GM12878 (cell line): ENCODE measurements at regions not wholly inside any gene's neighbourhood (a gene's known extent, or its start where the extent isn't known, plus 50 kb on each side); places are given as distances from the start of the nearest gene placed in this dataset.

ENCODE experiments used
- ATAC-seq: fragments of 200-7000 bp; cut with Tn5 transposase; 3 replicates; pipeline ENCODE4 v1.9.1; 2020; ENCODE audit warnings: mild to moderate bottlenecking, moderate library complexity
- BruUV-seq: library from RNA; stranded (reverse); fragments of 400-500 nt; replicated peaks from 2 replicates; lab custom pipeline; 2021; lab: Mats Ljungman, UMichigan
- CTCF ChIA-PET: fragments of 300-600 bp; sonication (Branson Sonifier 250); formaldehyde crosslinking; extraction: SDS; loops from one replicate; lab custom pipeline; 2021; ENCODE audit warnings: inconsistent platforms; lab: Yijun Ruan, JAX
- POLR2A ChIA-PET: fragments of 350-600 bp; formaldehyde crosslinking; extraction: SDS; loops from one replicate; lab custom pipeline; 2021; ENCODE audit warnings: inconsistent platforms; lab: Charles Lee
- RAD21 ChIA-PET: fragments of 300-600 bp; sonication (Branson Sonifier 250); formaldehyde crosslinking; loops from one replicate; lab custom pipeline; 2023; ENCODE audit warnings: antibody characterized with exemption; ENCODE audit not compliant: unreplicated experiment; lab: Charles Lee
- SMC1A ChIA-PET: fragments of 300-600 bp; sonication (Branson Sonifier 250); formaldehyde crosslinking; loops from one replicate; lab custom pipeline; 2023; ENCODE audit not compliant: unreplicated experiment, uncharacterized antibody; lab: Charles Lee
- DNase-seq: peaks from one replicate; pipeline ENCODE4 v3.0.0-alpha.2; 2011; ENCODE audit warnings: low read depth, low spot score
- FAIRE-seq: peaks from 3 replicates; lab custom pipeline; 2011; peaks lifted over from hg19 to GRCh38; lab: Jason Lieb, UNC
- H2AFZ ChIP-seq: 2 replicates; pipeline ENCODE4 v1.6.0; 2011; ENCODE audit warnings: low read depth, low read length, control low read depth; ENCODE audit not compliant: control insufficient read depth
- H3K27ac ChIP-seq: 2 replicates; pipeline ENCODE4 v1.5.1; 2011; ENCODE audit warnings: control low read depth; ENCODE audit not compliant: control insufficient read depth, insufficient read depth
- H3K27me3 ChIP-seq, 2 experiments: replicated peaks in 1 of 2; 2 replicates each; pipeline versions ENCODE4 v1.6.0 to v1.6.1; 2011; ENCODE audit warnings: low read length in 1 of 2; ENCODE audit not compliant: control insufficient read depth in 2 of 2, insufficient read depth in 2 of 2
- H3K36me3 ChIP-seq, 2 experiments: 2 replicates each; pipeline ENCODE4 v1.5.1; 2011; ENCODE audit warnings: low read length in 1 of 2; ENCODE audit not compliant: control insufficient read depth in 2 of 2, insufficient read depth in 2 of 2
- H3K4me1 ChIP-seq: 2 replicates; pipeline ENCODE4 v1.6.1; 2011; ENCODE audit warnings: mild to moderate bottlenecking, low read length, moderate library complexity, mixed read lengths; ENCODE audit not compliant: control insufficient read depth, insufficient read depth
- H3K4me2 ChIP-seq: 2 replicates; pipeline ENCODE4 v1.6.0; 2011; ENCODE audit warnings: control low read depth; ENCODE audit not compliant: control insufficient read depth, insufficient read depth
- H3K4me3 ChIP-seq: fragments of 200-600 bp; sonication (generic); 2 replicates; pipeline ENCODE4 v1.5.1; 2016
- H3K79me2 ChIP-seq: 2 replicates; pipeline ENCODE4 v1.6.0; 2011; ENCODE audit warnings: low read length; ENCODE audit not compliant: control insufficient read depth, insufficient read depth
- H3K9ac ChIP-seq: 2 replicates; pipeline ENCODE4 v1.8.0; 2011; ENCODE audit warnings: low read length, control low read depth, mixed read lengths; ENCODE audit not compliant: control insufficient read depth, insufficient read depth
- H3K9me3 ChIP-seq: replicated peaks from 3 replicates; pipeline ENCODE4 v1.5.1; 2011; ENCODE audit warnings: mild to moderate bottlenecking, low read length; ENCODE audit not compliant: control insufficient read depth, insufficient read depth
- H4K20me1 ChIP-seq: 2 replicates; pipeline ENCODE4 v1.6.0; 2011; ENCODE audit not compliant: control insufficient read depth, insufficient read depth
- BCL3 ChIP-seq: IDR thresholded peaks from 2 replicates; pipeline ENCODE4 v1.6.1; 2011; ENCODE audit warnings: borderline replicate concordance, low read depth, mild to moderate bottlenecking, moderate library complexity, low read length; ENCODE audit not compliant: insufficient read depth, poor library complexity, severe bottlenecking
- BHLHE40 ChIP-seq, 2 experiments: fragments of 450-650 bp in 1 of 2; IDR thresholded peaks; 2 replicates each; pipeline ENCODE4 v1.6.1; 2011 to 2017; ENCODE audit warnings: low read depth in 2 of 2, borderline replicate concordance in 1 of 2, improper control_type of control experiment in 1 of 2, low read length in 1 of 2, mild to moderate bottlenecking in 1 of 2
- E2F4 ChIP-seq: IDR thresholded peaks from 2 replicates; pipeline ENCODE4 v1.6.1; 2012; ENCODE audit warnings: low read depth, low read length, improper control_type of control experiment
- EGR1 ChIP-seq, 2 experiments: IDR thresholded peaks; 1 replicate in 1 of 2; 2 replicates in 1 of 2; pipeline ENCODE4 v1.6.1; 2011 to 2012; ENCODE audit warnings: low read depth in 2 of 2, low read length in 2 of 2, borderline replicate concordance in 1 of 2, mild to moderate bottlenecking in 1 of 2, moderate library complexity in 1 of 2
- POLR2AphosphoS2 ChIP-seq: IDR thresholded peaks from 2 replicates; pipeline ENCODE4 v1.6.1; 2011; ENCODE audit warnings: low read depth, mild to moderate bottlenecking, low read length, improper control_type of control experiment, moderate library complexity
- RFX5 ChIP-seq: IDR thresholded peaks from 2 replicates; pipeline ENCODE4 v1.6.1; 2011; ENCODE audit warnings: low read depth, low read length, improper control_type of control experiment
- TCF3 ChIP-seq: IDR thresholded peaks from 2 replicates; pipeline ENCODE4 v1.6.1; 2012; ENCODE audit warnings: low read depth, mild to moderate bottlenecking, low read length, borderline replicate concordance; ENCODE audit not compliant: insufficient read depth
- ZNF384 ChIP-seq: IDR thresholded peaks from 2 replicates; pipeline ENCODE4 v1.6.1; 2012; ENCODE audit warnings: low read depth, mild to moderate bottlenecking, low read length, improper control_type of control experiment, borderline replicate concordance
- ZNF622 ChIP-seq: fragments of 450-650 bp; IDR thresholded peaks from 2 replicates; pipeline ENCODE4 v1.6.1; 2017; ENCODE audit warnings: mild to moderate bottlenecking, inconsistent platforms
- WGBS: methylation state at CpG from one replicate; pipeline ENCODE4 v1.1.6; 2016; ENCODE audit warnings: low lambda C conversion rate; ENCODE audit not compliant: insufficient replicate concordance, insufficient coverage; ENCODE audit errors: missing lambda C conversion rate; 5-methylcytosine and 5-hydroxymethylcytosine counted together
- in situ Hi-C: fragments of 300-500 bp; cut with MboI; formaldehyde crosslinking; loops from 9 replicates; pipeline ENCODE4 v1.14.3; 2018; ENCODE audit warnings: mixed read lengths
- intact Hi-C: fragments of 100-400 bp; cut with micrococcal nuclease; formaldehyde crosslinking; loops from one replicate; pipeline ENCODE4 v1.14.2; 2022; ENCODE audit not compliant: unreplicated experiment

- 0% methylated on average over 1 of the region's 1 CpG for WGBS
- Histone ChIP-seq H2AFZ (no peak overlapping the region), H4K20me1 (no peaks in the 10 kb centered on the region), H3K4me3 (no peak overlapping the region), H3K36me3 (no peaks in the 10 kb centered on the region), H3K4me2 (no peak overlapping the region), H3K27ac (no peak overlapping the region), H3K79me2 (no peaks in the 10 kb centered on the region), H3K9me3 (no peaks in the 10 kb centered on the region; the same call in 2 of the 3 replicates), H3K4me1 (no peaks in the 10 kb centered on the region), H3K27me3 (no peaks in the 10 kb centered on the region), H3K9ac (no peak overlapping the region)
- ATAC-seq (no peak), DNase-seq (no peak), FAIRE-seq (no peak)
- in situ Hi-C loops (no loop called here), intact Hi-C loops (no loop called here)
- no peak for TF ChIP-seq ZNF622
- no peak for TF ChIP-seq BHLHE40 (IDR thresholded peaks at IDR 0.05; ENCODE audit: borderline replicate concordance in 1 of 2, low read depth in 2 of 2, low read length in 1 of 2)
- no peak for TF ChIP-seq E2F4
- no peak for TF ChIP-seq POLR2AphosphoS2
- TF ChIP-seq RFX5 = no peak
- ChIA-PET SMC1A (no interaction called here), POLR2A (no interaction called here), RAD21 (no interaction called here), CTCF (no interaction called here)
- no TSS peak for BruUV-seq
Observed at GRCh38 chr14:98937021-98937420, 335.0 kb downstream of the BCL11B start.

- H3K36me3 ChIP-seq = no peaks in the 10 kb centered on the region
- WGBS = 19% methylated on average over 6 of the region's 6 CpGs
- no peaks in the 10 kb centered on the region for H4K20me1 ChIP-seq
- no TSS peak for BruUV-seq
- in situ Hi-C loops = no loop called here
- no peaks in the 10 kb centered on the region for H3K4me1 ChIP-seq
- H3K4me2 ChIP-seq = no peak overlapping the region
- H2AFZ ChIP-seq = no peak overlapping the region
- CTCF ChIA-PET = no interaction called here
- H3K79me2 ChIP-seq = no peaks in the 10 kb centered on the region
- no peaks in the 10 kb centered on the region for H3K27me3 ChIP-seq
- intact Hi-C loops = no loop called here
- ATAC-seq (no peak), FAIRE-seq (no peak), DNase-seq (no peak)
- H3K27ac ChIP-seq = no peak overlapping the region
- H3K9me3 ChIP-seq = no peaks in the 10 kb centered on the region; the same call in 2 of the 3 replicates
- no peak overlapping the region for H3K9ac ChIP-seq
- RAD21 ChIA-PET = no interaction called here
- SMC1A ChIA-PET = no interaction called here
- H3K4me3 ChIP-seq = no peak overlapping the region
- POLR2A ChIA-PET = no interaction called here
- no peak for TF ChIP-seq EGR1 (IDR thresholded peaks at IDR 0.05; ENCODE audit: borderline replicate concordance in 1 of 2, low read depth in 2 of 2, low read length in 2 of 2)
- no peak for TF ChIP-seq TCF3
- TF ChIP-seq BCL3 = no peak
- TF ChIP-seq ZNF384 = no peak
Observed at GRCh38 chr14:98937712-98938505, 334.1 kb downstream of the BCL11B start.
